MCF 10A (cell line): ENCODE measurements at regions not wholly inside any gene's neighbourhood (a gene's known extent, or its start where the extent isn't known, plus 50 kb on each side); places are given as distances from the start of the nearest gene placed in this dataset.

Experiments
- BruUV-seq: library from RNA; stranded (reverse); fragments of 400-500 nt; replicated peaks from 2 replicates; lab custom pipeline; 2021; lab: Mats Ljungman, UMichigan
- CTCF ChIA-PET: fragments of 300-600 bp; sonication (Branson Sonifier 250); formaldehyde crosslinking; extraction: SDS; loops from one replicate; lab custom pipeline; 2021; ENCODE audit warnings: antibody characterized with exemption, inconsistent platforms; lab: Yijun Ruan, JAX
- POLR2A ChIA-PET: fragments of 300-600, 350-650 bp; sonication (Branson Sonifier 250); formaldehyde crosslinking; extraction: SDS; loops from one replicate; lab custom pipeline; 2020; ENCODE audit warnings: antibody characterized with exemption, inconsistent platforms; lab: Yijun Ruan, JAX
- DNase-seq: peaks from one replicate; pipeline ENCODE4 v3.0.0-alpha.2; 2018; ENCODE audit not compliant: unreplicated experiment
- H3K27ac Mint-ChIP-seq: one replicate; pipeline ENCODE4 v1.8.0; 2022; ENCODE audit warnings: mild to moderate bottlenecking, low read depth, mixed read lengths; ENCODE audit not compliant: unreplicated experiment
- H3K27me3 Mint-ChIP-seq: one replicate; pipeline ENCODE4 v1.8.0; 2022; ENCODE audit warnings: mixed read lengths; ENCODE audit not compliant: insufficient read depth, unreplicated experiment
- H3K36me3 Mint-ChIP-seq: one replicate; pipeline ENCODE4 v1.8.0; 2022; ENCODE audit warnings: mild to moderate bottlenecking, moderate library complexity, mixed read lengths; ENCODE audit not compliant: insufficient read depth, unreplicated experiment
- H3K4me1 Mint-ChIP-seq: one replicate; pipeline ENCODE4 v1.8.0; 2022; ENCODE audit warnings: mixed read lengths; ENCODE audit not compliant: insufficient read depth, unreplicated experiment
- H3K4me3 Mint-ChIP-seq: one replicate; pipeline ENCODE4 v1.8.0; 2022; ENCODE audit warnings: mild to moderate bottlenecking, moderate library complexity, mixed read lengths; ENCODE audit not compliant: unreplicated experiment
- H3K9me3 Mint-ChIP-seq: one replicate; pipeline ENCODE4 v1.8.0; 2022; ENCODE audit warnings: mixed read lengths; ENCODE audit not compliant: unreplicated experiment
- intact Hi-C: fragments of 100-400 bp; cut with micrococcal nuclease; formaldehyde crosslinking; loops from 2 replicates; pipeline ENCODE4 v1.14.1; 2022
- TF ChIP-seq, protein P1 (sequence below): fragments of 200-600 bp; IDR thresholded peaks from one replicate; pipeline ENCODE4 v1.8.0; 2022; ENCODE audit warnings: antibody characterized with exemption, mild to moderate bottlenecking; ENCODE audit not compliant: unreplicated experiment

DNA sequence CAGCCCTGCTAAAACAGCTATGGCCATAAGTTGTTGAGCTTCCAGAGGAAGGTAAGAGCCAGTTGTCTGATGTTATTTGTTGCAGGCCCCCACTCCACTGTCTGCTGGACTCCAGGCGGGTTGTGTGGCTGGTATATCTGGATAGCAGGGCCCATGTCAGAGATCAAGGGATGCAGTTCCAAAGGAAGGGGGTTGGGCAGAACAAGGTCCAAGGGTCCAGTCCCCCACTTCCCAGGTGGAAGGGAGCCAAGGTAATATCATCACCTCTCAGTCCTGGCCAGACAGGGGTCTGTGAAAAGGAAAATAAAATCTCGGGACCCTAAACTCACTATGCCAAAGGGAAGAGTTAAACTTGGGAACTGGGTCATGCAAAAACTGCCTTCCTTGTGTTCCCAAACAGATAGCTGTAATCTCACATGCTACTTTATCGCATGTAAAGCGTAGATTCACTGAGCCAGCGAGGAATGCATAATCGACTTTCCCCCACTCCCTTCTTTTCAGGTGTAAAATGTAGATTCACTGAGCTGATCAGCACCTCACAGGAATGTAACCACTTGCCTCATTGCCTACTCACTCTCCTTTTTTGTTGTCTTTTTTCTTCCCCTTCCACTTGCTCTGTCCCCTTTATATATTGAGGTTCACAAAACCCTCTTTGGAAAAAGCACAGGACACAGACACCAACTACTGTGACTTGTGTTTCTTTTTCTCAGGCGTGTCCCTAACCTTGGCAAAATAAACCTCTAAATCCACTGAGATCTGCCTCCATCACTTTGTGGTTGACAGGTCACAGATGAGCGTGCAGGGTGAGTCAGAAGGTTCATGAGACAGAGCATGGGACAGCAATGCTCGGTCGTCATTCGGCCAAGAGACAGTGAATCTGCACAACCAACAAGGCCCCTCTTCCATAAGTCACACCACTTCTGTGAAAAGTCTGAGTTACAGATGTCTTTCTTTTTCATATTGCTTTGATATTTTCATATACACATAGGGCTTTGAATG, 255.3 kb upstream of the SIX2 start:
- CTCF ChIA-PET = interaction anchor here (0.6 kb wide), 1 partner anchor 543 kb away, joined by 5 read pairs; no protein-coding TSS in a partner anchor
- BruUV-seq = no TSS peak
- Mint-ChIP-seq H3K4me1 (no peaks in the 10 kb centered on the region), H3K4me3 (no peak overlapping the region), H3K36me3 (peaks cover 5% of the 10 kb centered on the region), H3K9me3 (peaks cover 7% of the 10 kb centered on the region), H3K27me3 (no peaks in the 10 kb centered on the region), H3K27ac (no peak overlapping the region)
- intact Hi-C loops = no loop called here
- DNase-seq = no peak
- TF ChIP-seq, protein P1, sequence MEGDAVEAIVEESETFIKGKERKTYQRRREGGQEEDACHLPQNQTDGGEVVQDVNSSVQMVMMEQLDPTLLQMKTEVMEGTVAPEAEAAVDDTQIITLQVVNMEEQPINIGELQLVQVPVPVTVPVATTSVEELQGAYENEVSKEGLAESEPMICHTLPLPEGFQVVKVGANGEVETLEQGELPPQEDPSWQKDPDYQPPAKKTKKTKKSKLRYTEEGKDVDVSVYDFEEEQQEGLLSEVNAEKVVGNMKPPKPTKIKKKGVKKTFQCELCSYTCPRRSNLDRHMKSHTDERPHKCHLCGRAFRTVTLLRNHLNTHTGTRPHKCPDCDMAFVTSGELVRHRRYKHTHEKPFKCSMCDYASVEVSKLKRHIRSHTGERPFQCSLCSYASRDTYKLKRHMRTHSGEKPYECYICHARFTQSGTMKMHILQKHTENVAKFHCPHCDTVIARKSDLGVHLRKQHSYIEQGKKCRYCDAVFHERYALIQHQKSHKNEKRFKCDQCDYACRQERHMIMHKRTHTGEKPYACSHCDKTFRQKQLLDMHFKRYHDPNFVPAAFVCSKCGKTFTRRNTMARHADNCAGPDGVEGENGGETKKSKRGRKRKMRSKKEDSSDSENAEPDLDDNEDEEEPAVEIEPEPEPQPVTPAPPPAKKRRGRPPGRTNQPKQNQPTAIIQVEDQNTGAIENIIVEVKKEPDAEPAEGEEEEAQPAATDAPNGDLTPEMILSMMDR = no peak
- POLR2A ChIA-PET = no interaction called here

DNA sequence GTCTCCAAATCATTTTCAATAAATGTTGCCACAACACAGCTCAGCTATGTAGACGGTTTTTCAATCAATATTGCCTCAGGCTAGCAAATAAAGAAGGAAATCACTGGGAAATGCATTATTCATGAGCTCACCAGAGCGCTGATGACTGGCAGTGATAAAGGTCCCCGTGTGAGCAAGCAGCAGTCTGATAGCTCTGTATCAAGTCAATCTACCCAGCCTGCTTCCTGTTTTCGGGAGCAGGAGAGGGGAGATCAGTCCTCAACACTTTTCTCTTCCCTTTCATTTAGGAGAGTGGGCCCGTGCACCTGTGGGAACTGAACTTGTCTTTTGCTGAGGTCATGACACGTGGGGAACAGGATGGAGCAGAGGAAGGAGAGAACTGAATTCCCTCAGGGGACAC, 253.9 kb upstream of the SIX2 start:
- H3K27ac Mint-ChIP-seq = peak overlapping the region; percentile 5
- POLR2A ChIA-PET = no interaction called here
- DNase-seq = no peak

DNA sequence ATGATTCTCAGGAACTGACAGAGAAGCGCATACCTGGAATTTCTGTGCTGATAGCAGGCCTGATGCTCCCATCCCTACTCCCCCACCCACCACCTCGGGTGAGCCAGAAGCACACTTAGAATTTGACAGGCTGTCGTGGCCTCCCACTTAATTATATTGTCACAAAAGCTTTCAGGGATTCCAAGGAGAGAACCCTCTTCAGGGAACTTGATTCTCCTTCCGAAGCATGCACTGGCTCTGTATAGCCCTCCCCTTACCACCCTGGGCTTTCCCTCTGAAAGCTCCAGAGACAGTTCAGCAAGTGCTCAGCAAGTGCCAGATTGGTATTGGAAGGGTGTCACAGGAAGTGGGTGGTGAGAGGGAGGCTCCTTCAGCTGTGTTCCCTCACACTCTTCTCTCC, 252.5 kb upstream of the SIX2 start:
- no peak overlapping the region for H3K4me3 Mint-ChIP-seq
- DNase-seq = no peak
- POLR2A ChIA-PET = no interaction called here
- CTCF ChIA-PET = no interaction called here
- H3K4me1 Mint-ChIP-seq = no peaks in the 10 kb centered on the region
- H3K9me3 Mint-ChIP-seq = peaks cover 7% of the 10 kb centered on the region
- intact Hi-C loops = no loop called here
- BruUV-seq = no TSS peak
- no peaks in the 10 kb centered on the region for H3K27me3 Mint-ChIP-seq
- TF ChIP-seq, protein P1 = no peak
- no peak overlapping the region for H3K27ac Mint-ChIP-seq
- H3K36me3 Mint-ChIP-seq = no peaks in the 10 kb centered on the region

More for the DNA sequence above, 253.9 kb upstream of the SIX2 start:
- BruUV-seq = no TSS peak
- peaks cover 5% of the 10 kb centered on the region for H3K36me3 Mint-ChIP-seq
- TF ChIP-seq, protein P1 = no peak
- peaks cover 7% of the 10 kb centered on the region for H3K9me3 Mint-ChIP-seq
- H3K4me3 Mint-ChIP-seq = no peak overlapping the region
- intact Hi-C loops = no loop called here
- no peaks in the 10 kb centered on the region for H3K4me1 Mint-ChIP-seq
- CTCF ChIA-PET = interaction anchor here (1.3 kb wide), 1 partner anchor 74 kb away, joined by 4 read pairs; no protein-coding TSS in a partner anchor
- no peaks in the 10 kb centered on the region for H3K27me3 Mint-ChIP-seq

DNA sequence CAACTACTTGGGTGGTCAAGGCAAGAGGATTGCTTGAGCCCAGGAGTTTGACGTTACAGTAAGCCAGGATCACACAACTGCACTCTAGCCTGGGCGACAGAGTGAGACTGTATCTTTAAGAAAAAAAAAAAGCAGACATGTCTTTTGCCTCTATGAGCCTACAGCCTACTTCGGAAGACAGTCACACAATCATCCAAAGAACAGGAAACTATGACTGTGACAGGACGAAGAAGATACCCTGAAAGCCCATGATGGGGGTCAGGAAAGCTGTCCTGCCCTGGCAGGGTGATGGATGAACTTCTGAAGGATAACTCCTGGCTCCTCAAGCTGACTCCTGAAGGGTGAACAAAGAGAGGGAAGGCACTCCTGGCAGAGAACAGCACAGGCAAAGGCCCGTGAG, 251.7 kb upstream of the SIX2 start:
- Mint-ChIP-seq H3K27ac (no peak overlapping the region), H3K27me3 (no peaks in the 10 kb centered on the region), H3K4me3 (no peak overlapping the region), H3K4me1 (no peaks in the 10 kb centered on the region), H3K36me3 (no peaks in the 10 kb centered on the region), H3K9me3 (peaks cover 7% of the 10 kb centered on the region)
- ChIA-PET POLR2A (no interaction called here), CTCF (no interaction called here)
- DNase-seq = no peak
- TF ChIP-seq, protein P1 = no peak
- intact Hi-C loops = no loop called here
- BruUV-seq = no TSS peak
